ENCODE measurements at regions not wholly inside any gene's neighbourhood (a gene's known extent, or its start where the extent isn't known, plus 50 kb on each side); places are given as distances from the start of the nearest gene placed in this dataset.

GRCh38 chr2:64876137-64876647 is 113.0 kb upstream of the SLC1A4 start:
- TF ChIP-seq POLR2AphosphoS5 (IDR thresholded peaks at IDR 0.05; ENCODE audit: insufficient read depth in 1 of 2, low read depth in 1 of 2) (peak in 1 of 2 donors; percentile 30), CTCF (IDR thresholded peaks at IDR 0.05) (no peak)
- no peaks in the 10 kb centered on the region for H3K9me3 ChIP-seq
- no peaks in the 10 kb centered on the region for H3K27me3 ChIP-seq
- no peak overlapping the region for H3K4me3 ChIP-seq
- no peak for DNase-seq (ENCODE audit: extremely low spot score in 2 of 2)
- intact Hi-C loops (cut with DNase I), result loop anchor here (10.0 kb wide), 1 partner anchor 541 kb away; no protein-coding TSS in a partner anchor
- H3K4me1 ChIP-seq, result peaks cover 31% of the 10 kb centered on the region
- no peaks in the 10 kb centered on the region for H3K36me3 ChIP-seq
- H3K27ac ChIP-seq, result peak overlapping the region; percentile 26

- intact Hi-C loops (cut with DNase I), result loop anchor here (10.0 kb wide), 1 partner anchor 545 kb away; no protein-coding TSS in a partner anchor
- Histone ChIP-seq H3K36me3 (no peaks in the 10 kb centered on the region), H3K4me1 (peaks cover 22% of the 10 kb centered on the region), H3K27me3 (no peaks in the 10 kb centered on the region), H3K9me3 (no peaks in the 10 kb centered on the region), H3K27ac (no peak overlapping the region), H3K4me3 (no peak overlapping the region)
- DNase-seq (ENCODE audit: extremely low spot score in 2 of 2), result no peak
- TF ChIP-seq POLR2A (IDR thresholded peaks at IDR 0.05), result no peak
- no peak for TF ChIP-seq POLR2AphosphoS5 (IDR thresholded peaks at IDR 0.05; ENCODE audit: insufficient read depth in 1 of 2, low read depth in 1 of 2)
- TF ChIP-seq CTCF (IDR thresholded peaks at IDR 0.05), result no peak
Measured at GRCh38 chr2:64879745-64880144, 109.5 kb upstream of the SLC1A4 start.

GRCh38 chr2:64880193-64880951 is 108.8 kb upstream of the SLC1A4 start:
- intact Hi-C loops (cut with DNase I), result no loop called here
- no peak for DNase-seq (ENCODE audit: extremely low spot score in 2 of 2)
- peaks cover 22% of the 10 kb centered on the region for H3K4me1 ChIP-seq

GRCh38 chr2:64881037-64881492 is 108.1 kb upstream of the SLC1A4 start:
- intact Hi-C loops (cut with DNase I), result no loop called here
- H3K27me3 ChIP-seq, result no peaks in the 10 kb centered on the region
- no peak overlapping the region for H3K4me3 ChIP-seq
- no peak overlapping the region for H3K27ac ChIP-seq
- no peaks in the 10 kb centered on the region for H3K36me3 ChIP-seq
- peaks cover 19% of the 10 kb centered on the region for H3K4me1 ChIP-seq
- H3K9me3 ChIP-seq, result no peaks in the 10 kb centered on the region
- TF ChIP-seq POLR2AphosphoS5 (IDR thresholded peaks at IDR 0.05; ENCODE audit: insufficient read depth in 1 of 2, low read depth in 1 of 2), result no peak
- TF ChIP-seq CTCF (IDR thresholded peaks at IDR 0.05), result no peak
- TF ChIP-seq POLR2A (IDR thresholded peaks at IDR 0.05), result no peak
- no peak for DNase-seq (ENCODE audit: extremely low spot score in 2 of 2)

More at GRCh38 chr2:64880193-64880951, 108.8 kb upstream of the SLC1A4 start:
- Histone ChIP-seq H3K27ac (no peak overlapping the region), H3K36me3 (no peaks in the 10 kb centered on the region), H3K27me3 (no peaks in the 10 kb centered on the region), H3K4me3 (no peak overlapping the region), H3K9me3 (no peaks in the 10 kb centered on the region)
- no peak for TF ChIP-seq POLR2A (IDR thresholded peaks at IDR 0.05)
- TF ChIP-seq CTCF (IDR thresholded peaks at IDR 0.05), result no peak

- DNase-seq (ENCODE audit: extremely low spot score in 2 of 2), result no peak
- H3K9me3 ChIP-seq, result no peaks in the 10 kb centered on the region
Measured at GRCh38 chr2:64887565-64887964, 101.6 kb upstream of the SLC1A4 start.

More at GRCh38 chr2:64887565-64887964, 101.6 kb upstream of the SLC1A4 start:
- H3K36me3 ChIP-seq, result no peaks in the 10 kb centered on the region
- TF ChIP-seq CTCF (IDR thresholded peaks at IDR 0.05), result no peak
- TF ChIP-seq POLR2A (IDR thresholded peaks at IDR 0.05), result no peak
- no peak for TF ChIP-seq POLR2AphosphoS5 (IDR thresholded peaks at IDR 0.05; ENCODE audit: insufficient read depth in 1 of 2, low read depth in 1 of 2)
- H3K27ac ChIP-seq, result no peak overlapping the region
- intact Hi-C loops (cut with DNase I), result no loop called here
- H3K4me1 ChIP-seq, result no peaks in the 10 kb centered on the region
- H3K27me3 ChIP-seq, result no peaks in the 10 kb centered on the region
- H3K4me3 ChIP-seq, result no peak overlapping the region
